ENCODE measurements at regions not wholly inside any gene's neighbourhood (a gene's known extent, or its start where the extent isn't known, plus 50 kb on each side); places are given as distances from the start of the nearest gene placed in this dataset.
A peak's percentile ranks its signal among the peaks of the same experiment; 100 is the strongest.
"Not testable (repeated sequence)": the region's sequence is repeated elsewhere in the genome, so short reads cannot be mapped to it uniquely, and the experiment has no call there.

- Histone ChIP-seq H3K36me3 (ENCODE audit: control insufficient read depth, insufficient read depth, low read length) (no peaks in the 10 kb centered on the region), H3K27me3 (ENCODE audit: control insufficient read depth, insufficient read depth, low read length) (no peaks in the 10 kb centered on the region), H3K4me1 (ENCODE audit: control insufficient read depth, insufficient read depth, low read length) (peaks cover 7% of the 10 kb centered on the region), H3K9me3 (ENCODE audit: control insufficient read depth, insufficient read depth, low read length) (no peaks in the 10 kb centered on the region), H3K27ac (ENCODE audit: low read depth, low read length) (no peak overlapping the region), H3K4me3 (ENCODE audit: low read depth, low read length) (no peak overlapping the region)
- no peak for DNase-seq (ENCODE audit: low read depth in 4 of 6, low spot score in 6 of 6)
- WGBS (ENCODE audit: insufficient coverage): 91% methylated on average over 2 of the region's 2 CpGs
These were observed 287.4 kb downstream of the CRLF2 start for GRCh38 chrX:925094-925493.

- H3K27me3 ChIP-seq (ENCODE audit: control insufficient read depth, insufficient read depth, low read length): no peaks in the 10 kb centered on the region
- 76% methylated on average over 2 of the region's 2 CpGs for WGBS (ENCODE audit: insufficient coverage)
- DNase-seq (ENCODE audit: low read depth in 4 of 6, low spot score in 6 of 6): no peak
- H3K4me1 ChIP-seq (ENCODE audit: control insufficient read depth, insufficient read depth, low read length): peaks cover 9% of the 10 kb centered on the region
- H3K36me3 ChIP-seq (ENCODE audit: control insufficient read depth, insufficient read depth, low read length): no peaks in the 10 kb centered on the region
- no peak overlapping the region for H3K27ac ChIP-seq (ENCODE audit: low read depth, low read length)
- no peak overlapping the region for H3K4me3 ChIP-seq (ENCODE audit: low read depth, low read length)
- no peaks in the 10 kb centered on the region for H3K9me3 ChIP-seq (ENCODE audit: control insufficient read depth, insufficient read depth, low read length)
These were observed 288.4 kb downstream of the CRLF2 start for GRCh38 chrX:924017-924416.

- no peak overlapping the region for H3K4me3 ChIP-seq (ENCODE audit: low read depth, low read length)
- H3K4me1 ChIP-seq (ENCODE audit: control insufficient read depth, insufficient read depth, low read length): peaks cover 9% of the 10 kb centered on the region
- peak; percentile 19 to 90 (median 55) for DNase-seq (ENCODE audit: low read depth in 4 of 6, low spot score in 6 of 6)
- no peaks in the 10 kb centered on the region for H3K36me3 ChIP-seq (ENCODE audit: control insufficient read depth, insufficient read depth, low read length)
- H3K27ac ChIP-seq (ENCODE audit: low read depth, low read length): no peak overlapping the region
- WGBS (ENCODE audit: insufficient coverage): 10% methylated on average over 20 of the region's 25 CpGs
- no peaks in the 10 kb centered on the region for H3K9me3 ChIP-seq (ENCODE audit: control insufficient read depth, insufficient read depth, low read length)
- H3K27me3 ChIP-seq (ENCODE audit: control insufficient read depth, insufficient read depth, low read length): no peaks in the 10 kb centered on the region
These were observed 289.7 kb downstream of the SHOX start for GRCh38 chrX:920234-920799.

GRCh38 chrX:916230-916599 lies 285.6 kb downstream of the SHOX start:
- Histone ChIP-seq H3K4me1 (ENCODE audit: control insufficient read depth, insufficient read depth, low read length) (peaks cover 9% of the 10 kb centered on the region), H3K9me3 (ENCODE audit: control insufficient read depth, insufficient read depth, low read length) (no peaks in the 10 kb centered on the region), H3K27ac (ENCODE audit: low read depth, low read length) (no peak overlapping the region), H3K36me3 (ENCODE audit: control insufficient read depth, insufficient read depth, low read length) (no peaks in the 10 kb centered on the region), H3K4me3 (ENCODE audit: low read depth, low read length) (no peak overlapping the region), H3K27me3 (ENCODE audit: control insufficient read depth, insufficient read depth, low read length) (no peaks in the 10 kb centered on the region)
- DNase-seq (ENCODE audit: low read depth in 4 of 6, low spot score in 6 of 6): no peak
- 69% methylated on average over 5 of the region's 9 CpGs for WGBS (ENCODE audit: insufficient coverage)

GRCh38 chrX:915427-916229 lies 285.0 kb downstream of the SHOX start:
- Histone ChIP-seq H3K4me3 (ENCODE audit: low read depth, low read length) (no peak overlapping the region), H3K36me3 (ENCODE audit: control insufficient read depth, insufficient read depth, low read length) (no peaks in the 10 kb centered on the region), H3K27ac (ENCODE audit: low read depth, low read length) (no peak overlapping the region), H3K27me3 (ENCODE audit: control insufficient read depth, insufficient read depth, low read length) (no peaks in the 10 kb centered on the region), H3K4me1 (ENCODE audit: control insufficient read depth, insufficient read depth, low read length) (peaks cover 8% of the 10 kb centered on the region), H3K9me3 (ENCODE audit: control insufficient read depth, insufficient read depth, low read length) (no peaks in the 10 kb centered on the region)
- 62% methylated on average over 9 of the region's 15 CpGs for WGBS (ENCODE audit: insufficient coverage)
- DNase-seq (ENCODE audit: low read depth in 4 of 6, low spot score in 6 of 6): peak in 1 of 6 donors; percentile 20

- DNase-seq (ENCODE audit: low read depth in 4 of 6, low spot score in 6 of 6): no peak
These were observed 283.6 kb downstream of the SHOX start for GRCh38 chrX:914206-914605.

GRCh38 chrX:912677-913076 lies 282.1 kb downstream of the SHOX start:
- Histone ChIP-seq H3K27me3 (ENCODE audit: control insufficient read depth, insufficient read depth, low read length) (no peaks in the 10 kb centered on the region), H3K4me1 (ENCODE audit: control insufficient read depth, insufficient read depth, low read length) (no peaks in the 10 kb centered on the region), H3K27ac (ENCODE audit: low read depth, low read length) (no peak overlapping the region), H3K36me3 (ENCODE audit: control insufficient read depth, insufficient read depth, low read length) (no peaks in the 10 kb centered on the region), H3K4me3 (ENCODE audit: low read depth, low read length) (no peak overlapping the region), H3K9me3 (ENCODE audit: control insufficient read depth, insufficient read depth, low read length) (no peaks in the 10 kb centered on the region)
- no peak for DNase-seq (ENCODE audit: low read depth in 4 of 6, low spot score in 6 of 6)
- WGBS (ENCODE audit: insufficient coverage): 88% methylated on average over 9 of the region's 11 CpGs

More at GRCh38 chrX:914206-914605, 283.6 kb downstream of the SHOX start:
- H3K27ac ChIP-seq (ENCODE audit: low read depth, low read length): no peak overlapping the region
- H3K9me3 ChIP-seq (ENCODE audit: control insufficient read depth, insufficient read depth, low read length): no peaks in the 10 kb centered on the region
- H3K4me3 ChIP-seq (ENCODE audit: low read depth, low read length): no peak overlapping the region
- no peaks in the 10 kb centered on the region for H3K36me3 ChIP-seq (ENCODE audit: control insufficient read depth, insufficient read depth, low read length)
- H3K4me1 ChIP-seq (ENCODE audit: control insufficient read depth, insufficient read depth, low read length): no peaks in the 10 kb centered on the region
- no peaks in the 10 kb centered on the region for H3K27me3 ChIP-seq (ENCODE audit: control insufficient read depth, insufficient read depth, low read length)

GRCh38 chrX:909068-909467 lies 278.5 kb downstream of the SHOX start:
- not testable (repeated sequence) for H3K4me1 ChIP-seq (ENCODE audit: control insufficient read depth, insufficient read depth, low read length); DNase-seq (ENCODE audit: low read depth in 4 of 6, low spot score in 6 of 6); H3K27me3 ChIP-seq (ENCODE audit: control insufficient read depth, insufficient read depth, low read length); H3K27ac ChIP-seq (ENCODE audit: low read depth, low read length); H3K36me3 ChIP-seq (ENCODE audit: control insufficient read depth, insufficient read depth, low read length); H3K4me3 ChIP-seq (ENCODE audit: low read depth, low read length); H3K9me3 ChIP-seq (ENCODE audit: control insufficient read depth, insufficient read depth, low read length)
- no CpG with 5 or more reads among the region's 2 CpGs for WGBS (ENCODE audit: insufficient coverage)

- Histone ChIP-seq H3K27ac (ENCODE audit: low read depth, low read length) (no peak overlapping the region), H3K36me3 (ENCODE audit: control insufficient read depth, insufficient read depth, low read length) (no peaks in the 10 kb centered on the region), H3K9me3 (ENCODE audit: control insufficient read depth, insufficient read depth, low read length) (no peaks in the 10 kb centered on the region), H3K27me3 (ENCODE audit: control insufficient read depth, insufficient read depth, low read length) (no peaks in the 10 kb centered on the region), H3K4me3 (ENCODE audit: low read depth, low read length) (no peak overlapping the region), H3K4me1 (ENCODE audit: control insufficient read depth, insufficient read depth, low read length) (peaks cover 3% of the 10 kb centered on the region)
- 50% methylated on average over 1 of the region's 3 CpGs for WGBS (ENCODE audit: insufficient coverage)
- DNase-seq (ENCODE audit: low read depth in 4 of 6, low spot score in 6 of 6): no peak
These were observed 276.0 kb downstream of the SHOX start for GRCh38 chrX:906586-906985.
